GM12878 (cell line): ENCODE measurements at regions not wholly inside any gene's neighbourhood (a gene's known extent, or its start where the extent isn't known, plus 50 kb on each side); places are given as distances from the start of the nearest gene placed in this dataset.

Experiments used
- ATAC-seq: fragments of 200-7000 bp; cut with Tn5 transposase; 3 replicates; pipeline ENCODE4 v1.9.1; 2020; ENCODE audit warnings: mild to moderate bottlenecking, moderate library complexity
- BruUV-seq: library from RNA; stranded (reverse); fragments of 400-500 nt; replicated peaks from 2 replicates; lab custom pipeline; 2021; lab: Mats Ljungman, UMichigan
- CTCF ChIA-PET: fragments of 300-600 bp; sonication (Branson Sonifier 250); formaldehyde crosslinking; extraction: SDS; loops from one replicate; lab custom pipeline; 2021; ENCODE audit warnings: inconsistent platforms; lab: Yijun Ruan, JAX
- POLR2A ChIA-PET: fragments of 350-600 bp; formaldehyde crosslinking; extraction: SDS; loops from one replicate; lab custom pipeline; 2021; ENCODE audit warnings: inconsistent platforms; lab: Charles Lee
- RAD21 ChIA-PET: fragments of 300-600 bp; sonication (Branson Sonifier 250); formaldehyde crosslinking; loops from one replicate; lab custom pipeline; 2023; ENCODE audit warnings: antibody characterized with exemption; ENCODE audit not compliant: unreplicated experiment; lab: Charles Lee
- SMC1A ChIA-PET: fragments of 300-600 bp; sonication (Branson Sonifier 250); formaldehyde crosslinking; loops from one replicate; lab custom pipeline; 2023; ENCODE audit not compliant: unreplicated experiment, uncharacterized antibody; lab: Charles Lee
- DNase-seq: peaks from one replicate; pipeline ENCODE4 v3.0.0-alpha.2; 2011; ENCODE audit warnings: low read depth, low spot score
- FAIRE-seq: peaks from 3 replicates; lab custom pipeline; 2011; peaks lifted over from hg19 to GRCh38; lab: Jason Lieb, UNC
- H2AFZ ChIP-seq: 2 replicates; pipeline ENCODE4 v1.6.0; 2011; ENCODE audit warnings: low read depth, low read length, control low read depth; ENCODE audit not compliant: control insufficient read depth
- H3K27ac ChIP-seq: 2 replicates; pipeline ENCODE4 v1.5.1; 2011; ENCODE audit warnings: control low read depth; ENCODE audit not compliant: control insufficient read depth, insufficient read depth
- H3K27me3 ChIP-seq, 2 experiments: replicated peaks in 1 of 2; 2 replicates each; pipeline versions ENCODE4 v1.6.0 to v1.6.1; 2011; ENCODE audit warnings: low read length in 1 of 2; ENCODE audit not compliant: control insufficient read depth in 2 of 2, insufficient read depth in 2 of 2
- H3K36me3 ChIP-seq, 2 experiments: 2 replicates each; pipeline ENCODE4 v1.5.1; 2011; ENCODE audit warnings: low read length in 1 of 2; ENCODE audit not compliant: control insufficient read depth in 2 of 2, insufficient read depth in 2 of 2
- H3K4me1 ChIP-seq: 2 replicates; pipeline ENCODE4 v1.6.1; 2011; ENCODE audit warnings: mild to moderate bottlenecking, low read length, moderate library complexity, mixed read lengths; ENCODE audit not compliant: control insufficient read depth, insufficient read depth
- H3K4me2 ChIP-seq: 2 replicates; pipeline ENCODE4 v1.6.0; 2011; ENCODE audit warnings: control low read depth; ENCODE audit not compliant: control insufficient read depth, insufficient read depth
- H3K4me3 ChIP-seq: fragments of 200-600 bp; sonication (generic); 2 replicates; pipeline ENCODE4 v1.5.1; 2016
- H3K79me2 ChIP-seq: 2 replicates; pipeline ENCODE4 v1.6.0; 2011; ENCODE audit warnings: low read length; ENCODE audit not compliant: control insufficient read depth, insufficient read depth
- H3K9ac ChIP-seq: 2 replicates; pipeline ENCODE4 v1.8.0; 2011; ENCODE audit warnings: low read length, control low read depth, mixed read lengths; ENCODE audit not compliant: control insufficient read depth, insufficient read depth
- H3K9me3 ChIP-seq: replicated peaks from 3 replicates; pipeline ENCODE4 v1.5.1; 2011; ENCODE audit warnings: mild to moderate bottlenecking, low read length; ENCODE audit not compliant: control insufficient read depth, insufficient read depth
- H4K20me1 ChIP-seq: 2 replicates; pipeline ENCODE4 v1.6.0; 2011; ENCODE audit not compliant: control insufficient read depth, insufficient read depth
- NBN ChIP-seq: fragments of 450-650 bp; IDR thresholded peaks from 2 replicates; pipeline ENCODE4 v1.6.1; 2016
- NFIC ChIP-seq: IDR thresholded peaks from 2 replicates; pipeline ENCODE4 v1.6.1; 2012; ENCODE audit warnings: low read depth, mild to moderate bottlenecking, inconsistent platforms, low read length, moderate library complexity
- POLR2AphosphoS5 ChIP-seq: IDR thresholded peaks from 2 replicates; pipeline ENCODE4 v1.6.1; 2011; ENCODE audit warnings: mild to moderate bottlenecking, low read length, inconsistent platforms
- TCF3 ChIP-seq: IDR thresholded peaks from 2 replicates; pipeline ENCODE4 v1.6.1; 2012; ENCODE audit warnings: low read depth, mild to moderate bottlenecking, low read length, borderline replicate concordance; ENCODE audit not compliant: insufficient read depth
- WGBS: methylation state at CpG from one replicate; pipeline ENCODE4 v1.1.6; 2016; ENCODE audit warnings: low lambda C conversion rate; ENCODE audit not compliant: insufficient replicate concordance, insufficient coverage; ENCODE audit errors: missing lambda C conversion rate; 5-methylcytosine and 5-hydroxymethylcytosine counted together
- in situ Hi-C: fragments of 300-500 bp; cut with MboI; formaldehyde crosslinking; loops from 9 replicates; pipeline ENCODE4 v1.14.3; 2018; ENCODE audit warnings: mixed read lengths
- intact Hi-C: fragments of 100-400 bp; cut with micrococcal nuclease; formaldehyde crosslinking; loops from one replicate; pipeline ENCODE4 v1.14.2; 2022; ENCODE audit not compliant: unreplicated experiment
- TF ChIP-seq, protein P1 (sequence below): fragments of 450-650 bp; IDR thresholded peaks from 2 replicates; pipeline ENCODE4 v1.6.1; 2017; ENCODE audit warnings: mild to moderate bottlenecking, moderate library complexity

DNA sequence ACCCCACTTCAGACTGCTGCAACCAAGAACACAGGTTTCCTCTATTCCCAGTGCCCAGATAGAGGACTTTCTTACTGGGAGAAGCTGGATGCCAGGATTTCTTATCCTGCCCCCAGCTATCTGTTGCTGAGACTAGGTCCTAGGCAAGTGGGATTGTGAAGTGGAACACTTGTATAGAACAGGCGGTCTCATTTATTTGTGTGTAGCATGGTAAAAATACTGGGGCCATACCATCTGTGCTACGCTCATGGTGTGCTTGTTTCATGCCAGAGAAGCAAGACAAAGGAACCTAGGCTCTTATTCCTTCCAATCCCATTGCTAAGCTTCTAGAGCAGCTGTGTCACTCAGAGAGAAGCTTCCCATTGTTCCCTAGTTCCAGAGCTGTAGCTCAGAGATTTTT, 191.5 kb upstream of the EPHA6 start:
- TF ChIP-seq NBN = no peak
- no peak for TF ChIP-seq TCF3
- no peak for TF ChIP-seq NFIC
- TF ChIP-seq, protein P1, sequence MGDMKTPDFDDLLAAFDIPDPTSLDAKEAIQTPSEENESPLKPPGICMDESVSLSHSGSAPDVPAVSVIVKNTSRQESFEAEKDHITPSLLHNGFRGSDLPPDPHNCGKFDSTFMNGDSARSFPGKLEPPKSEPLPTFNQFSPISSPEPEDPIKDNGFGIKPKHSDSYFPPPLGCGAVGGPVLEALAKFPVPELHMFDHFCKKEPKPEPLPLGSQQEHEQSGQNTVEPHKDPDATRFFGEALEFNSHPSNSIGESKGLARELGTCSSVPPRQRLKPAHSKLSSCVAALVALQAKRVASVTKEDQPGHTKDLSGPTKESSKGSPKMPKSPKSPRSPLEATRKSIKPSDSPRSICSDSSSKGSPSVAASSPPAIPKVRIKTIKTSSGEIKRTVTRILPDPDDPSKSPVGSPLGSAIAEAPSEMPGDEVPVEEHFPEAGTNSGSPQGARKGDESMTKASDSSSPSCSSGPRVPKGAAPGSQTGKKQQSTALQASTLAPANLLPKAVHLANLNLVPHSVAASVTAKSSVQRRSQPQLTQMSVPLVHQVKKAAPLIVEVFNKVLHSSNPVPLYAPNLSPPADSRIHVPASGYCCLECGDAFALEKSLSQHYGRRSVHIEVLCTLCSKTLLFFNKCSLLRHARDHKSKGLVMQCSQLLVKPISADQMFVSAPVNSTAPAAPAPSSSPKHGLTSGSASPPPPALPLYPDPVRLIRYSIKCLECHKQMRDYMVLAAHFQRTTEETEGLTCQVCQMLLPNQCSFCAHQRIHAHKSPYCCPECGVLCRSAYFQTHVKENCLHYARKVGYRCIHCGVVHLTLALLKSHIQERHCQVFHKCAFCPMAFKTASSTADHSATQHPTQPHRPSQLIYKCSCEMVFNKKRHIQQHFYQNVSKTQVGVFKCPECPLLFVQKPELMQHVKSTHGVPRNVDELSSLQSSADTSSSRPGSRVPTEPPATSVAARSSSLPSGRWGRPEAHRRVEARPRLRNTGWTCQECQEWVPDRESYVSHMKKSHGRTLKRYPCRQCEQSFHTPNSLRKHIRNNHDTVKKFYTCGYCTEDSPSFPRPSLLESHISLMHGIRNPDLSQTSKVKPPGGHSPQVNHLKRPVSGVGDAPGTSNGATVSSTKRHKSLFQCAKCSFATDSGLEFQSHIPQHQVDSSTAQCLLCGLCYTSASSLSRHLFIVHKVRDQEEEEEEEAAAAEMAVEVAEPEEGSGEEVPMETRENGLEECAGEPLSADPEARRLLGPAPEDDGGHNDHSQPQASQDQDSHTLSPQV = no peak
- no peak for TF ChIP-seq POLR2AphosphoS5
- TF ChIP-seq, all 136 proteins: peak for 0
- no peaks in the 10 kb centered on the region for H3K36me3 ChIP-seq
- H3K79me2 ChIP-seq = no peaks in the 10 kb centered on the region
- FAIRE-seq (no peak), DNase-seq (no peak), ATAC-seq (no peak)
- H3K27me3 ChIP-seq = no peaks in the 10 kb centered on the region
- intact Hi-C loops = no loop called here
- no TSS peak for BruUV-seq
- H3K9me3 ChIP-seq = no peaks in the 10 kb centered on the region
- no peaks in the 10 kb centered on the region for H3K4me1 ChIP-seq
- no peak overlapping the region for H3K9ac ChIP-seq
- no peak overlapping the region for H3K4me3 ChIP-seq
- no peak overlapping the region for H3K4me2 ChIP-seq
- POLR2A ChIA-PET = no interaction called here
- CTCF ChIA-PET = no interaction called here
- RAD21 ChIA-PET = no interaction called here
- in situ Hi-C loops = no loop called here
- H4K20me1 ChIP-seq = no peaks in the 10 kb centered on the region
- no peak overlapping the region for H2AFZ ChIP-seq
- 54% methylated on average over 2 of the region's 2 CpGs for WGBS
- H3K27ac ChIP-seq = no peak overlapping the region
- SMC1A ChIA-PET = no interaction called here
